ENCODE measurements at regions not wholly inside any gene's neighbourhood (a gene's known extent, or its start where the extent isn't known, plus 50 kb on each side); places are given as distances from the start of the nearest gene placed in this dataset.
"Not testable (repeated sequence)": the region's sequence is repeated elsewhere in the genome, so short reads cannot be mapped to it uniquely, and the experiment has no call there.

GRCh38 chr1:83213648-83214047 lies 785.3 kb downstream of the TTLL7 start:
- TF ChIP-seq CTCF, POLR2A (IDR thresholded peaks at IDR 0.05): not testable (repeated sequence)

Measured in right lobe of liver (tissue), 4 donors.